SW 1271 (cell line): ENCODE measurements at regions not wholly inside any gene's neighbourhood (a gene's known extent, or its start where the extent isn't known, plus 50 kb on each side); places are given as distances from the start of the nearest gene placed in this dataset.

Experiments
- DNase-seq, 2 experiments: peaks; one replicate each; lab custom pipeline; 2025; lab: John Stamatoyannopoulos, UW

DNA sequence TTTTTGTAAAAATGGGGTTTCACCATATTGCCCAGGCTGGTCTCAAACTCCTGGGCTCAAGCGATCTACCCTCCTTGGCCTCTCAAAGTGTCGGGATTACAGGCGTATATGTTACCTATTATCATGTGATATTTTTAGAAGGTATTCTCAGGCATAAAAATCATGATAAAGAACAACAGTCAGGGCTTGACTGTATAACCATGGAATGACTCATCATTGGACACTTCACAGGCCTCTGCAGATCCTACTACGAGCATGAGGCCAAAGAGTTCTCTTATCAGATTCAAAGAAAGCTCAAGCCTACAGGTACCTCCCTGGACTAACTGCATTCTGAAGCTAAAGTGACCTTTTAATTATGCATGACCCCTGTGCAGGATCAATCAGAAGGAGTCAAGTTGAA lies 91.7 kb upstream of the PRICKLE2 start:
- no peak for DNase-seq

DNA sequence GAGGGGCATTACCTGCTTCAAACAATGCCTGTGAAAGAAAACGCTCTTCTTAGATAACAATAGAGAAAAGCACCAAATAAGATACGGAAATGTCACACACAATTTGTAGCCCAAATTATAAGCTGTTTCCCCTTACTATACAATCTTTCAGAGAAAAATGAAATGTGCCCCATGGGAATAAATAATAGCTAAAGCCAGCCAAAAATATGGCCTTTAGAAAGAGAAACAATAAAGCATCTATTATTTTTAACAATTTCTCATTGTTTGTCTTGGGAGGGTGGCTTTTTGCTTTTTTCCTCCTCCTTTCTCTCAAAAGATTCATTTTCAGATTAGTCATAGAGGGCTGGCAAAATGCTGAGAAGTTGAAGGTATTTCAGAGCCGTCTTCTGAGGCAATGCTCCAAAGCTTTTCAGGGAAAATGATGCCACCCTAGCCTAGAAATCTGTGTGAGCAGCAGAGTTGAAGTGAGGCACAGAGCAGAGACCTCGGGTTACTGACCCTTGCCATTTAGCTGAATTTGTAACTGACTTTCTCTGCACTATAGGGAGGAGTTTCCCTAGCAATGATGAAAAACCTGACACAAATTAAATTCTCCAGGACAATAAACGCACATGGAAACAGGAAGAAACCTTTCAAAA lies 86.3 kb upstream of the PRICKLE2 start:
- DNase-seq = no peak

DNA sequence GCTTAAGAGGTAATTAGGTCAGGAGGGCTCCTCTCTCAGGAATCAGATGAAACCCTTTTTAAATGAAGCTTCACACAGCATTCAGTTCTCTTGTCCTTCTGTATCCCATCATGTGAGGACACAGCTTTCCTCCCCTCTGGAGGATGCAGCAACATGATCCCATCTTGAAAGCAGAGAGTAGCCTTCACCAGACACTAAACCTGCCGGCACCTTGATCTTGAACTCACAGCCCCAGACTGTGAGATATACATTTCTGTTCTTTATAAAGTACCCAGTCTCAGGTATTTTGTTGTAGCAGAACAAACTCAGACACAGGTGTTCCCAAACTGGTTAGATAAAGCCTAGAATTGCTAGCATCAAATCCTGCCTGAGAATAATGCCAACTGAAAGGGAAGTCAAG lies 83.7 kb upstream of the PRICKLE2 start:
- no peak for DNase-seq

DNA sequence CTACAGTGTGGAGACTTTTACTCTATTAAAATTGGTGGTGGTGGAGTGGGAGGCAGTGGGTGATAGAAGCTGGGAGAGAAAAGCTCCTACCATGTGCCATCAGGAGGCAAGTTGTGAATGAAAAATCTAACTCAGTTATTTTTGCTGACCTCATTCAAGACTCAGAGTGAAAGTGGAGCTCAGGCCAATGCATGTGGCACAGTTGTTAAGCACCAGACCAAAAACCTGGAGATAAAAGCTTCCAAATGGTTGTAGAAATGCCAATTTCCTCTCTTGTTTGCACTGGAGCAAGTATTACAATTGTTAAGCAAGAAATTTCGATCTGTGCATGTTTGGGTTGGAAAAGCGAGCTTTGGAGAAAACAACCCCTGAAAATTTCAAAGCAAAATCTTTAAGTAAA lies 81.5 kb upstream of the PRICKLE2 start:
- DNase-seq = no peak

DNA sequence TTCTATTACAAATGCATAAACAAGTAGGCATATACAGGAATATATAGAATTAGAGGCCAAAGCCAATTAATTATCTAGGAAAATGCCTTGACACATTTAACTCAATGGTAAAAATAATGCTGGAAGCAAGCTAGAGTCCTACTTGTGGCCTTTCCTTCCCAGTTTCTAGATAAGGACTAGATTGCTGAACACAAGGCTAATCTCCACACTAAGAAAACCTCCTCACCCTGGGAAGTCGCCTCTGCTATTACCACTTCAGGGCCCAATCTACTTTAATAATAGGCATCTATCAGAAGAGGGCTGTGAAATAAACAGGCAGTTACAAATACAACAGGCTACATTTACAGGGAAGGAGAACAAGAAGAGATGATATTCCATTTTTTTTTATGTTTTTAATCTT lies 80.5 kb upstream of the PRICKLE2 start:
- no peak for DNase-seq

DNA sequence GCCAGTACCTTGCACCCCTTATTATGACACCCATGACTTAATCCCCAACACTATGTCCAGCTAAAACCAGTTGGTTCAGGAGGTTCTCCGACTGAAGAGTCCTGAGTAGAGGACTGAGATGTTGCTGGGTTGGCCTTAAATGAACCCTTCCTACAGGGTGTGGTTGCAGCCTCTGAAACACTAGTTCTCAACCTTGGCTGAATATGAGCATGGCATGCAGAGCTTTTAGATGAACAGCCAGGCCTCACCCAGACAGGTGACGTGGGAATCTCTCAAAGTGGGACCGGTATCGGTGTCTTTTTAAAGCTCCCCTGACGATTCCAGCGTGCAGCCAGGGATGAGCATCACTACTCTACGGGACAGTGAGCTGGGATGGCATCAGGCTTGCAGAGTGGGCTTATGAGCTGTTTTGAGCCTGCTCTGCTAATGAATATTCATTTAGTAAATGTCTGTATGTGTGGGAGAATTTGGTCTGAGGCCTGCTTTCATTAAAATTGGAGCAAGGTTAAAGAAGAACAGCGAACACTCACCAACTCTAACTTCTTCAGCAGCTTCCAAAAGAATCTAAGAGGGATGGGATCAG lies 79.7 kb upstream of the PRICKLE2 start:
- DNase-seq = no peak

DNA sequence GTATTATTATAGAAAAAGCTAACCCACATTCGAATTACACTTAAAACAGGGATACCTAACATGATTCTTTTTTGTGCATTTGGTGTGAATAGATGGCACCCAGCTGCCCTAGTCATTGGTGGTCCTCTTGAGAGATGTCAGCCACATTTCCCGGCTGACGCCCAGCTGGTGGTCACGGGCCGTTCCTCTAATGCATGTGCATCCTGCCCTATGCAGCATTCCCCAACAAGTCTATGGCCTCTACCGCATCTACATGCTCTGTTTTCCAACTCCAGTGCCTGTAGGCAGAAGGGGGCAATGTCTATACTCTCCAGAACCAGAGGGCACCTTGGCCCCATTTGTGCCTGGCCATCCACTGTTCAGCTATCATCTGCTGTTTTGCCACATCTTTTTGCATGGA lies 78.6 kb upstream of the PRICKLE2 start:
- no peak for DNase-seq

DNA sequence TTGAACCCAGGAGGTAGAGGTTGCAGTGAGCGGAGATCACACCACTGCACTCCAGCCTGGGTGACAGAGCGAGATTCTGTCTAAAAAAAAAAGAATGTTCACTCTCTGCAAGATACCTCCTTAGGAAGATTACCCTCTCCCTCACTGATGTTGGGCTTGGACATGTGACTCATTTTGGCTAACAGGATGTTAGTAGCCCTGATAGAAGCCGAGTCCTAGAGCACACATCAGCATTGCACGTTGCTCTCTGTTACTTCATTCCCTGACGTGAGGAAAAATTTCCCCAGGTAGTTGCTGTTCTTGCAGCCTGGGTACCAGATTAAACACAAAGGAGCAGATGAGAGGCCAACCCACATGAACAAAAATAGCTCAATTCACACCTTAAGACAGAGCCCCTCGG lies 78.1 kb upstream of the PRICKLE2 start:
- no peak for DNase-seq

DNA sequence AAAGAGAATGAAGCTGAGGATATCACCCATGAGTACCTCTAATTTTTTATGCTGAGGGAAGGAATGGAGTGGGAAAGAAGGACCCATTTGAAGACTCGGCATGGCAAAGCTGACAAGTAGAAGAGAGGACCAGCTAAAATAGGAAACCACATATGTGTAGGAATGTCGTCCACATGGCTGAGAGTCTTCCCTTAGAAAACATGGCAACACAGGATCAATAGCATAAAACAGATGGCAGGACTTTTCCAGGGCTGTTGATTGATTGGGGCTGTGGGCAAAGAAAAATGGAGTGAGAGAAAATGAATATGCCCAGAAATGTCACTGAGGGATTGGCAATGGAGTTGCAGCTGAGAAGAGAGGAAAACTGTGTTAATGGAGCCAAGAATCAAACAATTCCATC lies 76.2 kb upstream of the PRICKLE2 start:
- DNase-seq = no peak

DNA sequence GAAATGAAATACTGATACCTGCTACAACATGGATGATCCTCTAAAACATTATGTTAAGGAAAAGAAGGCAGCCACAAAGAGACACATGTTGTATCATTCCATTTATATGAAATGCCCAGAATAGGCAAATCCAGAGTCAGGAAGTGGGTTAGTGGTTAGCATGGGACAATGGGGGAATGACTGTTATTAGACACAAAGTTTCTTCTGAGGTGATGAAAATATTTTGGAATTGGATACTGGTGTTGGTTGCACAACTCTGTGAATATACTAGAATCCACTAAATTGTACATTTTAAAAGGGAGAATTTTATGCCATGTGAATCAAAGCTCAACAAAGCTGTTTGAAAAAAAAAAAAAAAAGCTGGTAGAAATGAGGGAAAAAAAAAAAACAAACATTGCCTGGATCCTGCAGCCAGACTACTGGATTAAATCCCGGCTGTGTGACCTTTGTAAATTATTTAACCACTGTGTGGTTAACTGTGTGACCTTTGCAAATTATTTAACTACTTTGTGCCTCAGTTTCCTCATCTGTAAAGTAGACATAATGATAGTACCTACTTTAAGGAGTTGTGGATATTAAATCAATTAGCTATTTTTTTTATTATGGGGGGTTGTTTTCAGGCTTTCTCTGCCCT lies 75.6 kb upstream of the PRICKLE2 start:
- DNase-seq = no peak

DNA sequence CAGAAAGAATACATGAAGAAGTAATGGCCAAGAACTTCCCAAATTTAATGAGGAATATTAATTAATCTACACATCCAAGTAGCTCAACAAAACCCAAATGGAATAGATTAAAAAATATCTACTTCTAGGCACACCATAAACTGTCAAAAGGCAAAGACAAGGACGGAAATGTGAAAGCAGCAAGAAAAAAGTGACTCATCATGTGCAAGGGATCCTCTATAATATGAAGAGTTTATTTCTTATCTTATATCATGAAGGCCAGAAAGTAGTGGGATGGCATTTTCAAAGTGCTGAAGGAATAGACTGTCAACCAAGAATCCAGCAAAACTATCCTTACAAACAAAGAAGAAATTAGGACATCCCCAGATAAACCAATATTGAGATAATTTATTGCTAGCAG lies 73.9 kb upstream of the PRICKLE2 start:
- DNase-seq = no peak

DNA sequence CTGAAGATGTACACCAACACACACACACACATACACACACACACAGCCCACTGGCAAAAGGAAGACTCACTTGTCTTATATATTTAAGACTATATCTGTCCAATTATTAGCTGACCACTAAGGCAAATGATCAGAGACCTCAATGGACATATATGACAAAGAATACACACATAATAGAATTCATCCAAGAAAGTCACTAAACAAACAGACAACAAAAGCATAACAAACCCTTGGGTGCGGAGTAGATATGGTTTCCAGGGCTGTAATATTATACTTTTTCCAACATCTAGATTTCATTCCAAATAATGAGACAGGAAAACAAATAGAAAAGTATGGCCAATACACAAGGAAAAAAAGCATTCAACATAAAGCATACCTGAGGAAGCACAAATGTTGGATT lies 72.3 kb upstream of the PRICKLE2 start:
- DNase-seq = no peak

DNA sequence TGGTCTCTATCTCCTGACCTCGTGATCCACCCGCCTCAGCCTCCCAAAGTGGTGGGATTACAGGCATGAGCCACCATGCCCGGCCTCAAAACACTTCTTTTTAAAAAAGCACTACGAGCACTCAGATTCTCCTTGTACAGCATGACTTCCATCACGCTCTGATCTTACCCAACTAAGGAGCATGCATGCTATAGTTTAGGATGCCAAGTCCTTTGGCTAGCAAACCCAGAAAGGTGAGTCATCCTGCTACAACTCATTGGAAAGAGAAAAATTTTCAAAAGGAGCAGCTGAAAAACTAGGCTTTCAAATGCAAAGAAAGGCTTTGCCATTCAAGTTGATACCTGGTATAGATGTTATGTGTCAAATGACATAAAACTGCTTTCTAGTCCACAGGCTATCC lies 70.3 kb upstream of the PRICKLE2 start:
- DNase-seq = no peak

DNA sequence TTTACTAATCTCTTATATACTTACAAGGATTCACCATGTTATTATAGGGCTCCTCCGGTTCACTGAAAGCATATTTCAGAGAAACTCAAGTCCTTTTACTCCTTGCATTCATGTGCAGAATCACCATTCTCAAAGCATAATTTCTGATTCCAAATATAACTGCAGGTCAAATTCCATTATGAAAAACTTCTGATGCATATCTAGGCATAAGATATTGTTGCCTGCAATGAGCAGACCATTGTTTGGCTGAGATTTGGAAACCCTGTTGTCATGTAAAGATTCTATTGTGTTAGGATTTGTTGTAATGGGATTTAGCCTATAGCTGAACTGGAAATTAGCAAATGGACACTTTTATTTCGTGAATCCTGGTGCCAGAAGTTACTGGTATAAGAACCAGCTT lies 69.5 kb upstream of the PRICKLE2 start:
- DNase-seq = no peak

DNA sequence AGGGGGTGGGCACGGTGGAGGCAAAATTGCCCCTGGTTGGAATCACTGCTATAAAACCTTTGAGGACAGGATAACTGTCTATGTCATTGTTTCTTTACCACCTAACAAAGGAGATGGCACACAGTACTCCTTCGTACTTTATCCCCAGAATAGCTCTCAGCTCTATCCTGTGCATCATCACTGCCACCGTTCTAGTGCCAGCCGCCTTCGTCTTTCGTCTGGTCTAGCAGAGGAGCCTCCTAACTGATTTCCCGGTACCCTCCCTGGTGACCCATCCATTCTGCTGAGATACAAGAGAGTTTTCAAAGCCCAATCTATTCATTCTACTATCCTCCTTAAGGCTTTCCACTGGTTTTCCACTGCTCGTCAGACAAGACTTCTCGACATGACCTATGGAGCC lies 67.9 kb upstream of the PRICKLE2 start:
- DNase-seq = no peak

DNA sequence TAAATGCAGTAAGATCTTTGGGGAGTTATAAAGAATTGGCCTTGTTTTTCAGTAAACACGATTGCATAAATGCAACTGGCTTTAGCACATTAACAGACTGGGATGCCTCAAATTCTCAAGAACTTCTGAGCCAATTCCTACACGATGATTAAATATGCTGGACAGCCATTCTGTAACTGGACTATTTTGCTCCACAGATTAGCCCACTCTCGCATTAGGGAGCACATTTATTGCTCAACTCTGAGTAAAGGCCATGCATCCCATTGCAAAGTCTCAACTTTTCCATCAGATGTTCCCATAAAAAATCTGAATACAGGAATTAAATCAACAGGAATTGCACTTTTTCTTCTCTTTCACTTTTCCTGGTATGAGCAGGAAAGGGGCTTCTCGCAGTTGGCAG lies 66.7 kb upstream of the PRICKLE2 start:
- DNase-seq = no peak

DNA sequence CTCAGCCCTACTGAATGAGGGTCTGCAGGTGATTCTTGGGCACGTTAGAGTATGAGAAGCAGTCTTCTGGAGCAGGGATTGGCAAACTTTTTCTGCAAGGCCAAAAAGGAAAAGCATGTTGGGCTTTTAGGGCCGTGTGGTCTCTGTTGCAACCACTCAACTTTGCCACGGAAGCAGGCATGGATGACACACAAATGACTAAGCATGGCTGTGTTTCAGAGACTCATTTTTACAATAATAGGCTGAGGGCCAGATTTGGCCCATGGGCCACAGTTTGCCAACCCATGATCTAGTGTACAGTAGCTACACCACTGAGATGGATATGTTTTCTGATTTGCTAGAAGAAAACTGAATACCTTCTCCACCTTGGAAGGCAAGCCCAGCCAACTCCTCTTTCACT lies 66.1 kb upstream of the PRICKLE2 start:
- DNase-seq = no peak

DNA sequence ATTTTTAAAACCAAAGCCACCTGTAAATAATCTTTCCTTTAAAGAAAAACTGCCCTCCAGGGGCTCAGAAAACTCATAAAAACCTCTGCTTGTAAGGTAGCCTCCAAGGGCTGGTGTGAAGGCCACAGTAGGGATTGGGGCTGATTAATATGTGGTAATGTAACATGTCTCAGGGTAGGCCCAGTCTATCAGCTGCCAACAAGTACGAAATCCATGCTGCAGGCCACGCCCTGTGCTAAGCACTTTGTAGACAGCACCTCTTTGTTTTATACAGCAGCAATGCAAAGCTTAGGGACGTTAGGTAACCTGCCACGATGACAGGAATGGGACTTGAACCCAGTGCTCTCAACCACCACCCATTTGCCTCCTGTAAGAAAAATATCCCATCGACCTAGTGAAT lies 65.6 kb upstream of the PRICKLE2 start:
- DNase-seq = no peak

DNA sequence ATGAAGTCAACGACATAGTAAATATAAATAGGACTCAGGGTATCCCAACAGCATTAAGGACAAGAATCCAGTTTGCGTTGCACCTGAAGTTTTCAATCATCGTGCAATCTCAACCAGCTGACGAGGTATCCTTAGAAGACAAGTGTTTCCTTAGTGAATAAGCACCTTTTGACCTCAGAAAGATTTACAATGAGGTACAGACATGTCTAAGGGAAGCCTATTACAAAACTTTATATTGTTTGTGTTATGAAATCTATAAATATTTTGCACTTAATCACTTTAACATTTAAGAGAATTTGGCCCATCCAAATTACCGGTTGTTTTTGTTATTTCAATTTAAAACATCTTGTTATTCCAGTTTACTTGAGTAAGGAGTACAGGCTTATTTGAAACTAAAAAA lies 64.9 kb upstream of the PRICKLE2 start:
- no peak for DNase-seq

DNA sequence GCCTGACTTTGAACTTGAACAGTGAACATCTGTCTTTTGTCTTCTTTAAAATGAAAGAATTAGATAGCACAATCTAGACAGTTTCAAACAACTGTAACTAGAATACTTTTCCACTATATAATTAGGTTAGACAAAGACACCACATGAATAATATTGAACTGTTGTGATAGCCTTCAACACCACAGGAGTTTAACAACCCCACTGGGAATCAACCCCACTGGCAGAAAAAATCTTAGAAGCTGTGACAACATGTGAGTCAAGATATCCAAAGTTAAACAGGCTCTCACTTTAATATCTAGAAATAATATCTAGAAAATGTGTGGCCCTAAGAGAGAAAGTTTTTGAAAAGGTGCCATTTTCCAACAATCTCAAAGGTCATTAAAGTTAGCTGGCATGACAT lies 64.4 kb upstream of the PRICKLE2 start:
- DNase-seq = no peak

DNA sequence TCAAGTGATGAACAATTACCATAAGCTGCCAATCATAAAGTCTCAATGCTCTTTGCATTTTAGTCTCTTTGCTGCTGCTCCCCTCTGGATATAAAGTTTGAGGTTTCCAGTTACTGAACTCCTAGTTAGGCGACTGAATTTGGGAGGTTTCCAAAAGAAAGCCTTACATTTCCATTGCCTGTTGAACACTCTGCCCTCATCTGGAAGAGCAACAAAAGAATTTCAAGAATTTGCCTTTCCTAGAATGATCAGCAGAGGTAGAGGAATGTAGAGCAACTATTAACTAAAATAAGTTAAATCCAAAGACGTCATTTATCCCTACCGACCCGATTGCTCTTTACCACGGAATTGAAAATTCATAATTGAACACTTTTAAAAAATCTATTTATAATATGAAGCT lies 53.4 kb upstream of the PRICKLE2 start:
- no peak for DNase-seq

DNA sequence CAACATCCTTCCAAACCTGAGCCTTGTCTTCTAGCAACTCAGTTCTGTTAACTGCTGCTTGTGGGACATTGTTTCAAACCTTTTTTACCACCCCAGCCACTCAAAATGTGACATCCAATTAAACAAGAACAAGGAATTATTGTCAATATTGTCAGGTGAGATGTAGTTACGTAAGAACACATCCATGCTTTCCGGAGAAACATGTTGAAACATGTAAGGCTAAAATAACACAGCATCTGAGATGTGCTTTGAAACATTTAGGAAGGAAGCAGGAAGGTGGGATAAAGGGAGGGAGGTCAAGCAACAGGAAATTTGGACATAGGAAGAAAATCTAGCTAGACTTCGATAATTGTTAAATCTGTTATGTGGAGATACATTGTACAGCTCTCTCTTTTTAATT lies 50.9 kb upstream of the PRICKLE2 start:
- no peak for DNase-seq
